ENCODE measurements at regions not wholly inside any gene's neighbourhood (a gene's known extent, or its start where the extent isn't known, plus 50 kb on each side); places are given as distances from the start of the nearest gene placed in this dataset.

DNA sequence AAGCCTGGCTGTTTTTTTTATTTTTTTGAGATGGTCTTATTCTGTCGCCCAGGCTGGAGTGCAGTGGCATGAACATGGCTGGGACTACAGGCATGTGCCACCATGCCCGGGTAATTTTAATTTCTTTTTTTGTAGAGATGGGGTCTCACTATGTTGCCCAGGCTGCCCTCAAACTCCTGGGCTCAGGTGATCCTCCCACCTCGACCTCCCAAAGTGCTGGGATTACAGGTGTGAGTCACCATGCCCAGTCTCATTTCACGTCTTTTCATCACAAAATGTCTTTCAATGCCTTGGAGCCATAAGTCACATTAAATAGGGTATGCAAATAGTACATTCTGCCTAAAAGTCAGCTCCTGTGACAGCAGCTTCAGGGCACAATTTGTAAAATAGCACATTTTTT is 52.8 kb downstream of the SOX2 start:
- WGBS = 96% methylated on average over 4 of the region's 4 CpGs
- Histone ChIP-seq H2BK120ac (ENCODE audit: low read depth, low read length) (no peak overlapping the region), H3K4me2 (ENCODE audit: low read length, poor library complexity, severe bottlenecking) (no peak overlapping the region), H3K27ac (ENCODE audit: low read length, poor library complexity, severe bottlenecking) (no peak overlapping the region), H4K91ac (ENCODE audit: low read length) (no peak overlapping the region), H3K9me3 (ENCODE audit: control insufficient read depth, low read length) (no peaks in the 10 kb centered on the region), H3K18ac (ENCODE audit: low read depth in 1 of 2, low read length in 2 of 2) (no peak overlapping the region), H2AK5ac (ENCODE audit: low read length, severe bottlenecking) (no peak overlapping the region), H2BK15ac (ENCODE audit: low read depth, poor library complexity, severe bottlenecking) (no peak overlapping the region), H4K8ac (ENCODE audit: low read length) (no peak overlapping the region), H3K4me1 (ENCODE audit: control insufficient read depth, insufficient read depth, low read depth, low read length) (no peaks in the 10 kb centered on the region), H3K79me1 (replicated peaks; ENCODE audit: low read length, poor library complexity, severe bottlenecking) (no peaks in the 10 kb centered on the region), H3K4me3 (ENCODE audit: insufficient read depth in 1 of 2, low read depth in 1 of 2, low read length in 2 of 2) (no peak overlapping the region), H3K4ac (ENCODE audit: low read depth in 1 of 2, low read length in 2 of 2) (no peak overlapping the region), H3K36me3 (ENCODE audit: control insufficient read depth in 1 of 2, insufficient read depth in 2 of 2, low read depth in 1 of 2, low read length in 2 of 2) (no peaks in the 10 kb centered on the region), H2BK12ac (ENCODE audit: low read length in 2 of 2) (no peak overlapping the region), H3K27me3 (ENCODE audit: control insufficient read depth in 1 of 2, insufficient read depth in 1 of 2, low read length in 2 of 2) (no peaks in the 10 kb centered on the region), H3K9ac (ENCODE audit: low read length) (no peak overlapping the region), H3K14ac (ENCODE audit: low read length in 2 of 2) (no peak overlapping the region), H2AFZ (ENCODE audit: low read depth, low read length) (no peak overlapping the region), H2BK5ac (ENCODE audit: low read depth, low read length, poor library complexity, severe bottlenecking) (no peak overlapping the region), H3K23ac (ENCODE audit: low read length in 2 of 2) (no peak overlapping the region)
- no peak for DNase-seq

DNA sequence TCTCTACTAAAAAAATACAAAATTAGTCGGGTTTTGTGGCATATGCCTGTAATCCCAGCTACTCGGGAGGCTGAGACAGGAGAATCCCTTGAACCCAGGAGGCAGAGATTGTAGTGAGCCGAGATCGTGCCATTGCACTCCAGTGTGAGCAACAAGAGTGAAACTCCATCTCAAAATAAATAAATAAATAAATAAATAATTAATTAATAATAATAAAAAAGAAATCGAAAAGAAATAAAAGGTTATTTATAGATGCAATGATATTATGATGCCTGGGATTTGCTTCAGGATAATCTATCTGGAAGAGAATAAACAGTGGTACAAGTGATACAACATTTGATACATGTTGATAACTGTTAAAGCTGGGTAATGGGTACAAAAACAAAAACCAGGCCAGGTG is 58.6 kb downstream of the SOX2 start:
- Histone ChIP-seq H3K23ac (ENCODE audit: low read length in 2 of 2) (no peak overlapping the region), H2AFZ (ENCODE audit: low read depth, low read length) (no peak overlapping the region), H3K4me1 (ENCODE audit: control insufficient read depth, insufficient read depth, low read depth, low read length) (no peaks in the 10 kb centered on the region), H4K8ac (ENCODE audit: low read length) (no peak overlapping the region), H3K4me2 (ENCODE audit: low read length, poor library complexity, severe bottlenecking) (no peak overlapping the region), H3K27ac (ENCODE audit: low read length, poor library complexity, severe bottlenecking) (no peak overlapping the region), H3K4ac (ENCODE audit: low read depth in 1 of 2, low read length in 2 of 2) (no peak overlapping the region), H2BK15ac (ENCODE audit: low read depth, poor library complexity, severe bottlenecking) (no peak overlapping the region), H4K91ac (ENCODE audit: low read length) (no peak overlapping the region), H3K9me3 (ENCODE audit: control insufficient read depth, low read length) (no peaks in the 10 kb centered on the region), H3K9ac (ENCODE audit: low read length) (no peak overlapping the region), H3K18ac (ENCODE audit: low read depth in 1 of 2, low read length in 2 of 2) (no peak overlapping the region), H2BK12ac (ENCODE audit: low read length in 2 of 2) (no peak overlapping the region), H3K14ac (ENCODE audit: low read length in 2 of 2) (no peak overlapping the region), H3K36me3 (ENCODE audit: control insufficient read depth in 1 of 2, insufficient read depth in 2 of 2, low read depth in 1 of 2, low read length in 2 of 2) (no peaks in the 10 kb centered on the region), H2BK5ac (ENCODE audit: low read depth, low read length, poor library complexity, severe bottlenecking) (no peak overlapping the region), H3K27me3 (ENCODE audit: control insufficient read depth in 1 of 2, insufficient read depth in 1 of 2, low read length in 2 of 2) (no peaks in the 10 kb centered on the region), H3K4me3 (ENCODE audit: insufficient read depth in 1 of 2, low read depth in 1 of 2, low read length in 2 of 2) (no peak overlapping the region), H2AK5ac (ENCODE audit: low read length, severe bottlenecking) (no peak overlapping the region), H3K79me1 (replicated peaks; ENCODE audit: low read length, poor library complexity, severe bottlenecking) (no peaks in the 10 kb centered on the region), H2BK120ac (ENCODE audit: low read depth, low read length) (no peak overlapping the region)
- DNase-seq = no peak
- WGBS = 100% methylated on average over 4 of the region's 5 CpGs

DNA sequence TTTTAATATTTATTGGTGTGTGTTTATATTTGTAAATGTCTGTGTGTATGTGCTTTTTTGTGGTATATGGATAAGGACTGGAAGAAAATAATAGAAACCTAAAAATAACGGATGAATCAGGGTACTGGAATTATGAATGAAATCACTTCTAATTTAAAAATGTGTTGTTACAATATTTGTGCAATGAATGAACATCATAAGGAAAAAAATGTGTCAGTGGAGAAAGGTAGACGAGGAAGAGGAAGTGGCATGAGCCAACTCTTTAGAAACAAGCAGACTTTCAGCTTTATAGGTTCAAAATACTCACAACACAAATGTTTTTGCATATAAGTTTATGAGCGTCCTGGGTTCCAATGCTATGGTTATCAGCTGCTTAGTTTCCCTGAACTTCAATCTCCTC is 59.4 kb downstream of the SOX2 start:
- Histone ChIP-seq H3K27ac (ENCODE audit: low read length, poor library complexity, severe bottlenecking) (no peak overlapping the region), H2BK120ac (ENCODE audit: low read depth, low read length) (no peak overlapping the region), H3K4me3 (ENCODE audit: insufficient read depth in 1 of 2, low read depth in 1 of 2, low read length in 2 of 2) (no peak overlapping the region), H2BK12ac (ENCODE audit: low read length in 2 of 2) (no peak overlapping the region), H4K91ac (ENCODE audit: low read length) (no peak overlapping the region), H2BK15ac (ENCODE audit: low read depth, poor library complexity, severe bottlenecking) (no peak overlapping the region), H3K23ac (ENCODE audit: low read length in 2 of 2) (no peak overlapping the region), H3K4me1 (ENCODE audit: control insufficient read depth, insufficient read depth, low read depth, low read length) (no peaks in the 10 kb centered on the region), H4K8ac (ENCODE audit: low read length) (no peak overlapping the region), H3K4me2 (ENCODE audit: low read length, poor library complexity, severe bottlenecking) (no peak overlapping the region), H2BK5ac (ENCODE audit: low read depth, low read length, poor library complexity, severe bottlenecking) (no peak overlapping the region), H2AFZ (ENCODE audit: low read depth, low read length) (no peak overlapping the region), H3K79me1 (replicated peaks; ENCODE audit: low read length, poor library complexity, severe bottlenecking) (no peaks in the 10 kb centered on the region), H3K4ac (ENCODE audit: low read depth in 1 of 2, low read length in 2 of 2) (no peak overlapping the region), H3K9me3 (ENCODE audit: control insufficient read depth, low read length) (no peaks in the 10 kb centered on the region), H3K14ac (ENCODE audit: low read length in 2 of 2) (no peak overlapping the region), H3K27me3 (ENCODE audit: control insufficient read depth in 1 of 2, insufficient read depth in 1 of 2, low read length in 2 of 2) (no peaks in the 10 kb centered on the region), H3K36me3 (ENCODE audit: control insufficient read depth in 1 of 2, insufficient read depth in 2 of 2, low read depth in 1 of 2, low read length in 2 of 2) (no peaks in the 10 kb centered on the region), H2AK5ac (ENCODE audit: low read length, severe bottlenecking) (no peak overlapping the region), H3K9ac (ENCODE audit: low read length) (no peak overlapping the region), H3K18ac (ENCODE audit: low read depth in 1 of 2, low read length in 2 of 2) (no peak overlapping the region)
- DNase-seq = no peak
- WGBS = 100% methylated on average over 2 of the region's 3 CpGs

DNA sequence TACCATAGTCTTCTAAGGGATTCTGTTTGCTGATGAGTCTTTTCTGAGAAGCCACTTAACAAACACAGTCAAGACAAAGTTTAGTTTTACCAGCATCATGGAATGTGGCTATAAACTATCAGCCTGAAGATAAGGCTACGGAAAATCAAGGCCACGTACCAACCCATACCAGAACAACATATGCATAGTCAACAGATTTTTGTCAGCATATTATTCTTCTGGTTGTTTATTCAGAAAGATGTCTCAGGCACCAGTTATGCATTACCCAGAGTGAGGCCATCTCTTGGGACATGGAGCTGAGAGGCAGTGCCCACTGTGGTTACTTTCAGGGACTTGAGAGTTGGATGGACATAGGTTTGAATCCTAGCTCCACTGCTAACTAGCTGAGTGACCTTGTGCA is 60.4 kb downstream of the SOX2 start:
- Histone ChIP-seq H3K27ac (ENCODE audit: low read length, poor library complexity, severe bottlenecking) (no peak overlapping the region), H3K14ac (ENCODE audit: low read length in 2 of 2) (no peak overlapping the region), H2AK5ac (ENCODE audit: low read length, severe bottlenecking) (no peak overlapping the region), H3K4me1 (ENCODE audit: control insufficient read depth, insufficient read depth, low read depth, low read length) (no peaks in the 10 kb centered on the region), H2BK120ac (ENCODE audit: low read depth, low read length) (no peak overlapping the region), H3K4ac (ENCODE audit: low read depth in 1 of 2, low read length in 2 of 2) (no peak overlapping the region), H2BK5ac (ENCODE audit: low read depth, low read length, poor library complexity, severe bottlenecking) (no peak overlapping the region), H3K27me3 (ENCODE audit: control insufficient read depth in 1 of 2, insufficient read depth in 1 of 2, low read length in 2 of 2) (no peaks in the 10 kb centered on the region), H2BK15ac (ENCODE audit: low read depth, poor library complexity, severe bottlenecking) (no peak overlapping the region), H4K91ac (ENCODE audit: low read length) (no peak overlapping the region), H3K79me1 (replicated peaks; ENCODE audit: low read length, poor library complexity, severe bottlenecking) (no peaks in the 10 kb centered on the region), H2AFZ (ENCODE audit: low read depth, low read length) (no peak overlapping the region), H2BK12ac (ENCODE audit: low read length in 2 of 2) (no peak overlapping the region), H3K9me3 (ENCODE audit: control insufficient read depth, low read length) (no peaks in the 10 kb centered on the region), H4K8ac (ENCODE audit: low read length) (no peak overlapping the region), H3K23ac (ENCODE audit: low read length in 2 of 2) (no peak overlapping the region), H3K18ac (ENCODE audit: low read depth in 1 of 2, low read length in 2 of 2) (peak overlapping the region in 1 of 2 experiments; percentile 2), H3K4me2 (ENCODE audit: low read length, poor library complexity, severe bottlenecking) (no peak overlapping the region), H3K36me3 (ENCODE audit: control insufficient read depth in 1 of 2, insufficient read depth in 2 of 2, low read depth in 1 of 2, low read length in 2 of 2) (no peaks in the 10 kb centered on the region), H3K9ac (ENCODE audit: low read length) (no peak overlapping the region), H3K4me3 (ENCODE audit: insufficient read depth in 1 of 2, low read depth in 1 of 2, low read length in 2 of 2) (no peak overlapping the region)
- DNase-seq = peak; percentile 24
- WGBS = 40% methylated on average over 1 of the region's 2 CpGs
